ENCODE measurements at regions not wholly inside any gene's neighbourhood (a gene's known extent, or its start where the extent isn't known, plus 50 kb on each side); places are given as distances from the start of the nearest gene placed in this dataset.

- WGBS, 3 donors = 67 to 86% (median 72%) methylated on average over 4 of the region's 4 CpGs
- H3K27me3 ChIP-seq = no peaks in the 10 kb centered on the region
- no peaks in the 10 kb centered on the region for H3K9me3 ChIP-seq
- H3K36me3 ChIP-seq = no peaks in the 10 kb centered on the region
- H3K27ac ChIP-seq = no peak overlapping the region
- intact Hi-C loops (cut with DNase I) = no loop called here
- H3K4me1 ChIP-seq (ENCODE audit: insufficient read depth) = peaks cover 6% of the 10 kb centered on the region
- TF ChIP-seq EP300 (IDR thresholded peaks at IDR 0.05) (no peak), POLR2A (IDR thresholded peaks at IDR 0.05) (no peak)
- TF ChIP-seq, protein P1, sequence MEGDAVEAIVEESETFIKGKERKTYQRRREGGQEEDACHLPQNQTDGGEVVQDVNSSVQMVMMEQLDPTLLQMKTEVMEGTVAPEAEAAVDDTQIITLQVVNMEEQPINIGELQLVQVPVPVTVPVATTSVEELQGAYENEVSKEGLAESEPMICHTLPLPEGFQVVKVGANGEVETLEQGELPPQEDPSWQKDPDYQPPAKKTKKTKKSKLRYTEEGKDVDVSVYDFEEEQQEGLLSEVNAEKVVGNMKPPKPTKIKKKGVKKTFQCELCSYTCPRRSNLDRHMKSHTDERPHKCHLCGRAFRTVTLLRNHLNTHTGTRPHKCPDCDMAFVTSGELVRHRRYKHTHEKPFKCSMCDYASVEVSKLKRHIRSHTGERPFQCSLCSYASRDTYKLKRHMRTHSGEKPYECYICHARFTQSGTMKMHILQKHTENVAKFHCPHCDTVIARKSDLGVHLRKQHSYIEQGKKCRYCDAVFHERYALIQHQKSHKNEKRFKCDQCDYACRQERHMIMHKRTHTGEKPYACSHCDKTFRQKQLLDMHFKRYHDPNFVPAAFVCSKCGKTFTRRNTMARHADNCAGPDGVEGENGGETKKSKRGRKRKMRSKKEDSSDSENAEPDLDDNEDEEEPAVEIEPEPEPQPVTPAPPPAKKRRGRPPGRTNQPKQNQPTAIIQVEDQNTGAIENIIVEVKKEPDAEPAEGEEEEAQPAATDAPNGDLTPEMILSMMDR (IDR thresholded peaks at IDR 0.05) = no peak
- no peak overlapping the region for H3K4me3 ChIP-seq
- no peak for DNase-seq
Measured at GRCh38 chr2:238696331-238696730, 151.6 kb upstream of the TWIST2 start.

- Histone ChIP-seq H3K4me3 (no peak overlapping the region), H3K27me3 (no peaks in the 10 kb centered on the region), H3K27ac (no peak overlapping the region), H3K9me3 (no peaks in the 10 kb centered on the region), H3K4me1 (ENCODE audit: insufficient read depth) (peaks cover 6% of the 10 kb centered on the region), H3K36me3 (no peaks in the 10 kb centered on the region)
- DNase-seq = no peak
- intact Hi-C loops (cut with DNase I) = no loop called here
- 87 to 93% (median 90%) methylated on average over 3 of the region's 3 CpGs for WGBS, 3 donors
- TF ChIP-seq EP300 (IDR thresholded peaks at IDR 0.05) = no peak
- no peak for TF ChIP-seq POLR2A (IDR thresholded peaks at IDR 0.05)
- TF ChIP-seq, protein P1 (IDR thresholded peaks at IDR 0.05) = no peak
Measured at GRCh38 chr2:238696786-238697185, 151.1 kb upstream of the TWIST2 start.

- Histone ChIP-seq H3K36me3 (no peaks in the 10 kb centered on the region), H3K4me1 (ENCODE audit: insufficient read depth) (peaks cover 6% of the 10 kb centered on the region), H3K4me3 (no peak overlapping the region), H3K27ac (no peak overlapping the region), H3K27me3 (no peaks in the 10 kb centered on the region), H3K9me3 (no peaks in the 10 kb centered on the region)
- WGBS, 3 donors = 62 to 66% (median 62%) methylated on average over 20 of the region's 20 CpGs
- intact Hi-C loops (cut with DNase I) = no loop called here
- TF ChIP-seq, protein P1 (IDR thresholded peaks at IDR 0.05) = no peak
- TF ChIP-seq EP300 (IDR thresholded peaks at IDR 0.05) (no peak), POLR2A (IDR thresholded peaks at IDR 0.05) (no peak)
- DNase-seq = no peak
Measured at GRCh38 chr2:238697193-238698071, 150.5 kb upstream of the TWIST2 start.

DNA sequence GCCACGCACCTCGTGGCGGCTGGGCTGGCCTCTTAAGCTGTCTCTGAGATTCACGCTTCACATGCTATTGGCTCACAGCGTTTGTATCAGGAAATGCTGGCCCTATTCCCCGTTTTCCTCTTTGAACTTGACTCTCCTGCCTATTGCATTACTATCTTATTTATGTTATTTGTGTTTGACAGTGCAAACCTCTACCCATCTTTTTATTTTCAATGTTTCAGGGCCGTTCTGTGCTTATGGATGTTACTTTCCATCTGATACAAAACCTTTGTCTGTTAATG is 149.9 kb upstream of the TWIST2 start:
- peak in 1 of 5 donors; percentile 45 for DNase-seq
- intact Hi-C loops (cut with DNase I) = no loop called here
- peaks cover 6% of the 10 kb centered on the region for H3K4me1 ChIP-seq (ENCODE audit: insufficient read depth)
- no peaks in the 10 kb centered on the region for H3K36me3 ChIP-seq
- WGBS, 3 donors = 8 to 9% (median 9%) methylated on average over 7 of the region's 7 CpGs
- no peaks in the 10 kb centered on the region for H3K27me3 ChIP-seq
- H3K4me3 ChIP-seq = no peak overlapping the region
- TF ChIP-seq, protein P1 (IDR thresholded peaks at IDR 0.05) = no peak
- no peak for TF ChIP-seq POLR2A (IDR thresholded peaks at IDR 0.05)
- no peak for TF ChIP-seq EP300 (IDR thresholded peaks at IDR 0.05)
- peak overlapping the region in 1 of 2 donors; percentile 4 for H3K27ac ChIP-seq
- H3K9me3 ChIP-seq = no peaks in the 10 kb centered on the region

Data from ovary (tissue), 7 donors.